ENCODE measurements at regions not wholly inside any gene's neighbourhood (a gene's known extent, or its start where the extent isn't known, plus 50 kb on each side); places are given as distances from the start of the nearest gene placed in this dataset.
A peak's percentile ranks its signal among the peaks of the same experiment; 100 is the strongest.

- H3K4me3 ChIP-seq (ENCODE audit: low read length, poor library complexity, severe bottlenecking) = no peak overlapping the region
- no peaks in the 10 kb centered on the region for H3K36me3 ChIP-seq (ENCODE audit: insufficient read depth, low read length)
- no peaks in the 10 kb centered on the region for H4K20me1 ChIP-seq (ENCODE audit: insufficient read depth, low read length, poor library complexity, severe bottlenecking)
- H3K4me2 ChIP-seq (ENCODE audit: low read depth, low read length, poor library complexity, severe bottlenecking) = no peak overlapping the region
- H2AFZ ChIP-seq (ENCODE audit: low read length) = peak overlapping the region; percentile 4; the same call in 1 of the 2 replicates
- no peaks in the 10 kb centered on the region for H3F3A ChIP-seq (ENCODE audit: low read depth)
- H3K9ac ChIP-seq (ENCODE audit: low read depth, low read length, poor library complexity, severe bottlenecking) = no peak overlapping the region
- H3K9me3 ChIP-seq (ENCODE audit: insufficient read depth, low read depth, low read length) = no peaks in the 10 kb centered on the region
- H3K4me1 ChIP-seq (ENCODE audit: insufficient read depth, low read length, poor library complexity, severe bottlenecking) = peaks cover 8% of the 10 kb centered on the region
- H3K27me3 ChIP-seq (ENCODE audit: insufficient read depth, low read length, poor library complexity, severe bottlenecking) = no peaks in the 10 kb centered on the region
- H3K9me2 ChIP-seq (replicated peaks; ENCODE audit: low read depth, low read length) = no peaks in the 10 kb centered on the region
- no peaks in the 10 kb centered on the region for H3K79me2 ChIP-seq (ENCODE audit: insufficient read depth, low read length)
- no peak for TF ChIP-seq CTCF (conservative IDR thresholded peaks at IDR 0.05; ENCODE audit: low read length)
- no peak for TF ChIP-seq EZH2phosphoT487 (IDR thresholded peaks at IDR 0.05; ENCODE audit: borderline replicate concordance)
Measured at GRCh38 chr2:195359043-195359735, 297.8 kb upstream of the SLC39A10 start.

GRCh38 chr2:195356920-195357440, 300.0 kb upstream of the SLC39A10 start:
- Histone ChIP-seq H3K4me3 (ENCODE audit: low read length, poor library complexity, severe bottlenecking) (no peak overlapping the region), H3K79me2 (ENCODE audit: insufficient read depth, low read length) (no peaks in the 10 kb centered on the region), H3K9ac (ENCODE audit: low read depth, low read length, poor library complexity, severe bottlenecking) (no peak overlapping the region), H2AFZ (ENCODE audit: low read length) (no peak overlapping the region), H3K36me3 (ENCODE audit: insufficient read depth, low read length) (no peaks in the 10 kb centered on the region), H3K27me3 (ENCODE audit: insufficient read depth, low read length, poor library complexity, severe bottlenecking) (no peaks in the 10 kb centered on the region), H3K9me3 (ENCODE audit: insufficient read depth, low read depth, low read length) (no peaks in the 10 kb centered on the region), H3K9me2 (replicated peaks; ENCODE audit: low read depth, low read length) (no peaks in the 10 kb centered on the region), H3K4me1 (ENCODE audit: insufficient read depth, low read length, poor library complexity, severe bottlenecking) (peaks cover 8% of the 10 kb centered on the region), H4K20me1 (ENCODE audit: insufficient read depth, low read length, poor library complexity, severe bottlenecking) (no peaks in the 10 kb centered on the region), H3F3A (ENCODE audit: low read depth) (no peaks in the 10 kb centered on the region), H3K4me2 (ENCODE audit: low read depth, low read length, poor library complexity, severe bottlenecking) (no peak overlapping the region)
- no peak for TF ChIP-seq EZH2phosphoT487 (IDR thresholded peaks at IDR 0.05; ENCODE audit: borderline replicate concordance)
- no peak for TF ChIP-seq CTCF (conservative IDR thresholded peaks at IDR 0.05; ENCODE audit: low read length)

- Histone ChIP-seq H3K4me2 (ENCODE audit: low read depth, low read length, poor library complexity, severe bottlenecking) (no peak overlapping the region), H3F3A (ENCODE audit: low read depth) (no peaks in the 10 kb centered on the region), H3K9me2 (replicated peaks; ENCODE audit: low read depth, low read length) (no peaks in the 10 kb centered on the region), H3K36me3 (ENCODE audit: insufficient read depth, low read length) (no peaks in the 10 kb centered on the region), H3K4me3 (ENCODE audit: low read length, poor library complexity, severe bottlenecking) (no peak overlapping the region), H4K20me1 (ENCODE audit: insufficient read depth, low read length, poor library complexity, severe bottlenecking) (no peaks in the 10 kb centered on the region), H3K9me3 (ENCODE audit: insufficient read depth, low read depth, low read length) (no peaks in the 10 kb centered on the region), H3K4me1 (ENCODE audit: insufficient read depth, low read length, poor library complexity, severe bottlenecking) (peaks cover 8% of the 10 kb centered on the region), H3K9ac (ENCODE audit: low read depth, low read length, poor library complexity, severe bottlenecking) (no peak overlapping the region), H2AFZ (ENCODE audit: low read length) (0 out of 2 replicates have a peak overlapping the region, but pooled peaks have one; percentile 17), H3K27me3 (ENCODE audit: insufficient read depth, low read length, poor library complexity, severe bottlenecking) (no peaks in the 10 kb centered on the region), H3K79me2 (ENCODE audit: insufficient read depth, low read length) (no peaks in the 10 kb centered on the region)
- TF ChIP-seq CTCF (conservative IDR thresholded peaks at IDR 0.05; ENCODE audit: low read length) (no peak), EZH2phosphoT487 (IDR thresholded peaks at IDR 0.05; ENCODE audit: borderline replicate concordance) (no peak)
Measured at GRCh38 chr2:195356026-195356425, 301.0 kb upstream of the SLC39A10 start.
